ENCODE measurements at regions not wholly inside any gene's neighbourhood (a gene's known extent, or its start where the extent isn't known, plus 50 kb on each side); places are given as distances from the start of the nearest gene placed in this dataset.

- DNase-seq (ENCODE audit: low read depth in 4 of 4, low spot score in 3 of 4): no peak
Measured at GRCh38 chr11:86124251-86125233, 55.7 kb upstream of the PICALM start.

GRCh38 chr11:86122773-86123172 is 53.9 kb upstream of the PICALM start:
- DNase-seq (ENCODE audit: low read depth in 4 of 4, low spot score in 3 of 4): no peak

GRCh38 chr11:86120807-86121206 is 51.9 kb upstream of the PICALM start:
- DNase-seq (ENCODE audit: low read depth in 4 of 4, low spot score in 3 of 4): no peak

GRCh38 chr11:86119906-86120305 is 51.0 kb upstream of the PICALM start:
- DNase-seq (ENCODE audit: low read depth in 4 of 4, low spot score in 3 of 4): no peak

DNA sequence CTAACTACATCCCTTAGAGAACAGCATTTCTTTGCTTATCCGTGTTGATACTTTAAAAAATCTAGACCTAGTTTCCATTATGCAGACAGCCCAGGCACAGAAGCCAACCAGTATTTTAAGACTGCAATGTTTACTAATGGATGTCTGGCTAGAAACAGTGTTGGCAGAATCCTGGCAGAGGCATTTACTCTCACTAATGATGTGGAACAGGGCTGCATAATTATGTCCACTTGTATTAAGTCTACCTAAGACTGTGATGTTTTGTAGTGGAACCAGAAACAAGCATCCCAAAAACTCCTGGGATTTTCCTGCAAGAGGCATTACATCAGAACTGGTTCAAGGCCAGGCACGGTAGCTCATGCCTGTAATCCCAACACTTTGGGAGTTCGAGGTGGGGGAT is 50.2 kb upstream of the PICALM start:
- no peak for DNase-seq (ENCODE audit: low read depth in 4 of 4, low spot score in 3 of 4)
